ENCODE measurements at regions not wholly inside any gene's neighbourhood (a gene's known extent, or its start where the extent isn't known, plus 50 kb on each side); places are given as distances from the start of the nearest gene placed in this dataset.

DNA sequence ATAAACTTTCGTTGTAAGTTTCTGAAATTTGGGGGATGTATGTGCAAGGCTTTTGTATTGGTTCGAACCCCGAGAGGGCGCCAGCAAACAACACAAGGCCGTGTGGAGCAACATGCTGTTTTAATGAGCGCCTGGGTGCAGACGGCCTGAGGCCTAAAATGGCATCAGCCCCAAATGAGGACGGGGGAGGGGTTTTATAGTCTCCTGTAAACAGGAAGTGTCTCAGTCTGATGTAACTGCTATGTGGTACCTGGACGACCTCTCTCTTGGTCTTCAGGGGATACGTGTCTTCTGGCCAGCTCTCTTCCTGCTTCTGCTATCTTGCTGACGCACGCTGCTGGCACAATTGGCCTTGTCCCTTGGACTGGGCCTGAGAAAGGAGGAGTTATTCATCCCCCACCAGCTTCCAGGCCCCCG, 1348.0 kb downstream of the ADGRL3 start:
- BruUV-seq (replicated peaks): no TSS peak
- CTCF ChIA-PET: no interaction called here
- Mint-ChIP-seq H3K36me3 (ENCODE audit: insufficient read depth, unreplicated experiment) (no peaks in the 10 kb centered on the region), H3K9me3 (ENCODE audit: low read depth, unreplicated experiment) (no peaks in the 10 kb centered on the region), H3K4me3 (ENCODE audit: low read depth, unreplicated experiment) (no peak overlapping the region), H3K27ac (ENCODE audit: unreplicated experiment) (no peak overlapping the region), H3K4me1 (ENCODE audit: low read depth, unreplicated experiment) (no peaks in the 10 kb centered on the region), H3K27me3 (ENCODE audit: unreplicated experiment) (no peaks in the 10 kb centered on the region)
- DNase-seq: no peak
- TF ChIP-seq, protein P1, sequence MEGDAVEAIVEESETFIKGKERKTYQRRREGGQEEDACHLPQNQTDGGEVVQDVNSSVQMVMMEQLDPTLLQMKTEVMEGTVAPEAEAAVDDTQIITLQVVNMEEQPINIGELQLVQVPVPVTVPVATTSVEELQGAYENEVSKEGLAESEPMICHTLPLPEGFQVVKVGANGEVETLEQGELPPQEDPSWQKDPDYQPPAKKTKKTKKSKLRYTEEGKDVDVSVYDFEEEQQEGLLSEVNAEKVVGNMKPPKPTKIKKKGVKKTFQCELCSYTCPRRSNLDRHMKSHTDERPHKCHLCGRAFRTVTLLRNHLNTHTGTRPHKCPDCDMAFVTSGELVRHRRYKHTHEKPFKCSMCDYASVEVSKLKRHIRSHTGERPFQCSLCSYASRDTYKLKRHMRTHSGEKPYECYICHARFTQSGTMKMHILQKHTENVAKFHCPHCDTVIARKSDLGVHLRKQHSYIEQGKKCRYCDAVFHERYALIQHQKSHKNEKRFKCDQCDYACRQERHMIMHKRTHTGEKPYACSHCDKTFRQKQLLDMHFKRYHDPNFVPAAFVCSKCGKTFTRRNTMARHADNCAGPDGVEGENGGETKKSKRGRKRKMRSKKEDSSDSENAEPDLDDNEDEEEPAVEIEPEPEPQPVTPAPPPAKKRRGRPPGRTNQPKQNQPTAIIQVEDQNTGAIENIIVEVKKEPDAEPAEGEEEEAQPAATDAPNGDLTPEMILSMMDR (IDR thresholded peaks at IDR 0.05; ENCODE audit: unreplicated experiment): no peak
- intact Hi-C loops (cut with micrococcal nuclease; ENCODE audit: unreplicated experiment): no loop called here

DNA sequence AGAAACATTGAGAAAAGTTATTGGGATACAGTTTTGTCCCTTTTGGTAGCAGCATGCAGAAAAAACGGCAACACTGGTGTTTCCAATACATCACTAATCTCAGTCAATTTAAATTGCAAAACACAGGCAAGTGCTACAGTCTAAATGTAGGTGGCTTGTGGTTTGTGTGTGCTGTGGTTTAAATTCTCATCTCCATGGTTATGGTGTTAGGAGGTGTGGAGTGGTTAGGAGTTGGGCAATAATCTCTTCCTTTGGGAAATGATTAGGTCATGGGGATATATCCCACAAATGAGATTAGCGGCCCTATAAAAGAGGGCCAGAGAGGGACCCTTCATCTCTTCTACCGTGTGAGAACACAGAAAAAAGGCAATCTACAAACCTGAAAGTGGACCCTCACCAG, 1344.3 kb downstream of the ADGRL3 start:
- Mint-ChIP-seq H3K27ac (ENCODE audit: unreplicated experiment) (no peak overlapping the region), H3K4me3 (ENCODE audit: low read depth, unreplicated experiment) (no peak overlapping the region), H3K4me1 (ENCODE audit: low read depth, unreplicated experiment) (no peaks in the 10 kb centered on the region), H3K27me3 (ENCODE audit: unreplicated experiment) (no peaks in the 10 kb centered on the region), H3K9me3 (ENCODE audit: low read depth, unreplicated experiment) (peaks cover 4% of the 10 kb centered on the region), H3K36me3 (ENCODE audit: insufficient read depth, unreplicated experiment) (no peaks in the 10 kb centered on the region)
- intact Hi-C loops (cut with micrococcal nuclease; ENCODE audit: unreplicated experiment): no loop called here
- no TSS peak for BruUV-seq (replicated peaks)
- no peak for DNase-seq
- CTCF ChIA-PET: no interaction called here
- TF ChIP-seq, protein P1 (IDR thresholded peaks at IDR 0.05; ENCODE audit: unreplicated experiment): no peak

DNA sequence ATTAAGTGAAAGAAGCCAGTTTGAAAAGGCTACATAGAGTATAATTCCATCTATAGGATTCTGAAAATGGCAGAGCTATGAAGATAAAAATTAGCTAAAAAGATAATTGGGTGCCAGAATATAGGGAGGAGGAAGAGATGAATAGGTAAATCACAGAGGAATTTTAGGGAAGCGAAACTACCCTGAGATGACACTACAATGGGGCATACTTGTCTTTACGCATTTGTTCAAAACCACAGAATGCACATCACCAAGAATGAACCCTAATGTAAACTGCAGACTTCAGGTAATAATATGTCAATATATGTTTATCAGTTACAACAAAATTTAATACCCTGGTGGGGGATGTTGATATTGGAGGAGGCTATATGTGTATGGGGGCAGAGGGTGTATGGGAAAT, 1342.9 kb downstream of the ADGRL3 start:
- no peaks in the 10 kb centered on the region for H3K36me3 Mint-ChIP-seq (ENCODE audit: insufficient read depth, unreplicated experiment)
- TF ChIP-seq, protein P1 (IDR thresholded peaks at IDR 0.05; ENCODE audit: unreplicated experiment): no peak
- intact Hi-C loops (cut with micrococcal nuclease; ENCODE audit: unreplicated experiment): no loop called here
- no TSS peak for BruUV-seq (replicated peaks)
- H3K27ac Mint-ChIP-seq (ENCODE audit: unreplicated experiment): no peak overlapping the region
- DNase-seq: no peak
- CTCF ChIA-PET: no interaction called here
- H3K4me1 Mint-ChIP-seq (ENCODE audit: low read depth, unreplicated experiment): no peaks in the 10 kb centered on the region
- H3K9me3 Mint-ChIP-seq (ENCODE audit: low read depth, unreplicated experiment): peaks cover 7% of the 10 kb centered on the region
- H3K4me3 Mint-ChIP-seq (ENCODE audit: low read depth, unreplicated experiment): no peak overlapping the region
- H3K27me3 Mint-ChIP-seq (ENCODE audit: unreplicated experiment): no peaks in the 10 kb centered on the region

DNA sequence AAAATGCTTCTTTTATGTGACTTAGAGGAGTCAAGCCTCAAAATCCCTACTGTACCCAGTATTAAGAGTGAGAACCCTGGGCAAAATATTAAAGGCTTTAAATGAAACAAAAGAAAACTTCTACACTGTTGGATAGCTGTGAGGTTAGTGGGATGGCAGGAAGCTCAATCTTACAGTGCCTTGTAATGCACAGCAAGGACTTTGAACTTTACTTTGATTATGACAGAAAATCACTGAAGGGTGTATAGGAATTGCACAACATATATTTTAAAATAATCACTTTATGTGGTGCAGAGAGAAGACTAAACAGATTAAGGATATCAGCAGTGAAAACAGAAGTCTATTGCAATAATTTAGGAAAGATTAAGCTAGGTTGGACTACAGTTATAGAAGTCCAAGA, 1333.4 kb downstream of the ADGRL3 start:
- Mint-ChIP-seq H3K9me3 (ENCODE audit: low read depth, unreplicated experiment) (peaks cover 26% of the 10 kb centered on the region), H3K4me3 (ENCODE audit: low read depth, unreplicated experiment) (no peak overlapping the region), H3K4me1 (ENCODE audit: low read depth, unreplicated experiment) (no peaks in the 10 kb centered on the region), H3K27ac (ENCODE audit: unreplicated experiment) (no peak overlapping the region), H3K36me3 (ENCODE audit: insufficient read depth, unreplicated experiment) (no peaks in the 10 kb centered on the region), H3K27me3 (ENCODE audit: unreplicated experiment) (no peaks in the 10 kb centered on the region)
- CTCF ChIA-PET: no interaction called here
- TF ChIP-seq, protein P1 (IDR thresholded peaks at IDR 0.05; ENCODE audit: unreplicated experiment): no peak
- intact Hi-C loops (cut with micrococcal nuclease; ENCODE audit: unreplicated experiment): no loop called here
- no TSS peak for BruUV-seq (replicated peaks)
- no peak for DNase-seq

DNA sequence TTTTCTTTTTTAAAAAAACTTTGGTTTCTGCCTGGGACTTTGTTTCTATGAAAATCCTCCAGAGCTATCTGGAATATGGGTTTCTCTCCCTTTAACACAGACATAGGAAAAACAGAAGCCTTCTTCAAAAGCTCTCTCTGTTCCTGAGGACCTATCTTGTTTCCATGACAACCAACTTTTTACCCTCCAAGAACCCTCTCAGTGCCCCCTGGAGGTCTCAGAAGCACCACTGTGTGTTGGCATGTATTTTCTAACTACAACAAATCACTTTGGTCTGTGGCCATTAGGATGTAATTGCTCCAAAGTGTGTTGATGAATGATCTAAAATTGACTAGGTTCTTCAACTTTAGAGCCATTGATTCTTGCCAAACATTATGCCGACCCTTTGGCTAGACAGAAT, 1331.6 kb downstream of the ADGRL3 start:
- Mint-ChIP-seq H3K27ac (ENCODE audit: unreplicated experiment) (no peak overlapping the region), H3K36me3 (ENCODE audit: insufficient read depth, unreplicated experiment) (no peaks in the 10 kb centered on the region), H3K27me3 (ENCODE audit: unreplicated experiment) (no peaks in the 10 kb centered on the region), H3K4me1 (ENCODE audit: low read depth, unreplicated experiment) (no peaks in the 10 kb centered on the region), H3K4me3 (ENCODE audit: low read depth, unreplicated experiment) (no peak overlapping the region), H3K9me3 (ENCODE audit: low read depth, unreplicated experiment) (peaks cover 23% of the 10 kb centered on the region)
- intact Hi-C loops (cut with micrococcal nuclease; ENCODE audit: unreplicated experiment): no loop called here
- CTCF ChIA-PET: no interaction called here
- BruUV-seq (replicated peaks): no TSS peak
- DNase-seq: no peak
- TF ChIP-seq, protein P1 (IDR thresholded peaks at IDR 0.05; ENCODE audit: unreplicated experiment): no peak
